DND-41 (cell line): ENCODE measurements at regions not wholly inside any gene's neighbourhood (a gene's known extent, or its start where the extent isn't known, plus 50 kb on each side); places are given as distances from the start of the nearest gene placed in this dataset.

ENCODE experiments used
- ATAC-seq: fragments of 200-7000 bp; cut with Tn5 transposase; 3 replicates; pipeline ENCODE4 v1.9.1; 2021; ENCODE audit warnings: low read depth; ENCODE audit not compliant: insufficient read depth
- DNase-seq: peaks from one replicate; pipeline ENCODE4 v3.0.0-alpha.2; 2020
- H2AFZ ChIP-seq: 2 replicates; pipeline ENCODE4 v1.6.0; 2012; ENCODE audit warnings: low read depth, low read length
- H3K27ac ChIP-seq: 2 replicates; pipeline ENCODE4 v1.5.1; 2012; ENCODE audit warnings: low read length, inconsistent platforms
- H3K27me3 ChIP-seq: fragments of 200-600 bp; sonication (generic); 2 replicates; pipeline ENCODE4 v1.6.0; 2012; ENCODE audit warnings: low read length, mild to moderate bottlenecking, inconsistent platforms; ENCODE audit not compliant: insufficient read depth, poor library complexity
- H3K36me3 ChIP-seq: 2 replicates; pipeline ENCODE4 v1.5.1; 2012; ENCODE audit warnings: low read length, inconsistent platforms; ENCODE audit not compliant: insufficient read depth
- H3K4me1 ChIP-seq: 2 replicates; pipeline ENCODE4 v1.5.1; 2012; ENCODE audit warnings: mild to moderate bottlenecking, low read length; ENCODE audit not compliant: insufficient read depth
- H3K4me2 ChIP-seq: 2 replicates; pipeline ENCODE4 v1.6.0; 2012; ENCODE audit warnings: mild to moderate bottlenecking, moderate library complexity, low read length, inconsistent platforms; ENCODE audit not compliant: insufficient read depth
- H3K4me3 ChIP-seq, 2 experiments: fragments of 200-600 bp in 1 of 2; shearing (Covaris generic) in 1 of 2; 2 replicates each; pipeline ENCODE4 v1.5.1; 2012 to 2016; ENCODE audit warnings: inconsistent platforms in 2 of 2, low read length in 2 of 2, mild to moderate bottlenecking in 2 of 2, low read depth in 1 of 2, moderate library complexity in 1 of 2
- H3K79me2 ChIP-seq: 2 replicates; pipeline ENCODE4 v1.6.0; 2012; ENCODE audit warnings: low read length, inconsistent platforms; ENCODE audit not compliant: insufficient read depth
- H3K9ac ChIP-seq: 2 replicates; pipeline ENCODE4 v1.6.0; 2012; ENCODE audit warnings: low read depth, mild to moderate bottlenecking, inconsistent platforms, low read length, moderate library complexity
- H3K9me3 ChIP-seq: 2 replicates; pipeline ENCODE4 v1.5.1; 2012; ENCODE audit warnings: low read length, moderate library complexity, mild to moderate bottlenecking, inconsistent platforms; ENCODE audit not compliant: insufficient read depth, severe bottlenecking
- H4K20me1 ChIP-seq: 2 replicates; pipeline ENCODE4 v1.6.0; 2012; ENCODE audit warnings: low read length; ENCODE audit not compliant: insufficient read depth
- CTCF ChIP-seq: IDR thresholded peaks from 2 replicates; pipeline ENCODE4 v1.5.1; 2012; ENCODE audit warnings: borderline replicate concordance, low read length, moderate library complexity, mild to moderate bottlenecking; ENCODE audit not compliant: poor library complexity, severe bottlenecking; ENCODE audit errors: extremely low read depth
- EZH2 ChIP-seq: IDR thresholded peaks from 3 replicates; pipeline ENCODE4 v1.6.1; 2012; ENCODE audit warnings: borderline replicate concordance, low read depth, mild to moderate bottlenecking, moderate library complexity, low read length, inconsistent platforms; ENCODE audit not compliant: severe bottlenecking

GRCh38 chr6:3551716-3552511 lies 95.1 kb upstream of the SLC22A23 start:
- no peaks in the 10 kb centered on the region for H4K20me1 ChIP-seq
- no peak overlapping the region for H2AFZ ChIP-seq
- H3K79me2 ChIP-seq: no peaks in the 10 kb centered on the region
- no peaks in the 10 kb centered on the region for H3K27me3 ChIP-seq
- no peak overlapping the region for H3K9ac ChIP-seq
- no peak for TF ChIP-seq EZH2
- TF ChIP-seq CTCF: no peak
- no peak overlapping the region for H3K4me3 ChIP-seq
- no peaks in the 10 kb centered on the region for H3K4me1 ChIP-seq
- H3K4me2 ChIP-seq: no peak overlapping the region
- ATAC-seq (no peak), DNase-seq (no peak)
- H3K27ac ChIP-seq: no peak overlapping the region
- peaks cover 6% of the 10 kb centered on the region for H3K9me3 ChIP-seq
- H3K36me3 ChIP-seq: no peaks in the 10 kb centered on the region

GRCh38 chr6:3549314-3549940 lies 92.6 kb upstream of the SLC22A23 start:
- no peaks in the 10 kb centered on the region for H3K79me2 ChIP-seq
- H2AFZ ChIP-seq: no peak overlapping the region
- no peaks in the 10 kb centered on the region for H3K4me1 ChIP-seq
- H3K4me3 ChIP-seq: no peak overlapping the region
- no peak overlapping the region for H3K27ac ChIP-seq
- no peaks in the 10 kb centered on the region for H3K36me3 ChIP-seq
- H3K27me3 ChIP-seq: no peaks in the 10 kb centered on the region
- ATAC-seq (no peak), DNase-seq (no peak)
- peaks cover 6% of the 10 kb centered on the region for H3K9me3 ChIP-seq
- no peak overlapping the region for H3K9ac ChIP-seq
- no peaks in the 10 kb centered on the region for H4K20me1 ChIP-seq
- no peak overlapping the region for H3K4me2 ChIP-seq
- TF ChIP-seq EZH2 (no peak), CTCF (no peak)

- H3K36me3 ChIP-seq: no peaks in the 10 kb centered on the region
- no peaks in the 10 kb centered on the region for H3K4me1 ChIP-seq
- no peak overlapping the region for H3K4me2 ChIP-seq
- no peaks in the 10 kb centered on the region for H3K9me3 ChIP-seq
- no peak overlapping the region for H3K9ac ChIP-seq
- DNase-seq (no peak), ATAC-seq (no peak)
- TF ChIP-seq CTCF (no peak), EZH2 (no peak)
- H2AFZ ChIP-seq: no peak overlapping the region
- H3K4me3 ChIP-seq: no peak overlapping the region
- H3K27ac ChIP-seq: no peak overlapping the region
- H3K79me2 ChIP-seq: no peaks in the 10 kb centered on the region
- H4K20me1 ChIP-seq: no peaks in the 10 kb centered on the region
- peaks cover 3% of the 10 kb centered on the region for H3K27me3 ChIP-seq
Measured at GRCh38 chr6:3546121-3546520, 89.3 kb upstream of the SLC22A23 start.
